HFFc6 (cell line): ENCODE measurements at regions not wholly inside any gene's neighbourhood (a gene's known extent, or its start where the extent isn't known, plus 50 kb on each side); places are given as distances from the start of the nearest gene placed in this dataset.

Experiments used
- DNase-seq: peaks from one replicate; pipeline ENCODE4 v3.0.0-alpha.2; 2018
- H3K27ac Mint-ChIP-seq: 2 replicates; pipeline ENCODE4 v1.8.0; 2020; ENCODE audit warnings: mild to moderate bottlenecking, mixed read lengths
- H3K27me3 Mint-ChIP-seq: 2 replicates; pipeline ENCODE4 v1.8.0; 2021; ENCODE audit warnings: mild to moderate bottlenecking, moderate library complexity, mixed read lengths; ENCODE audit not compliant: insufficient read depth
- H3K36me3 Mint-ChIP-seq: 2 replicates; pipeline ENCODE4 v1.8.0; 2021; ENCODE audit warnings: low read depth, mixed read lengths
- H3K4me1 Mint-ChIP-seq: 2 replicates; pipeline ENCODE4 v1.8.0; 2020; ENCODE audit warnings: low read depth, mixed read lengths
- H3K4me3 Mint-ChIP-seq: 2 replicates; pipeline ENCODE4 v1.8.0; 2020; ENCODE audit warnings: mild to moderate bottlenecking, moderate library complexity, mixed read lengths
- H3K9me3 Mint-ChIP-seq: 2 replicates; pipeline ENCODE4 v1.8.0; 2020; ENCODE audit warnings: mild to moderate bottlenecking, mixed read lengths
- CTCF ChIP-seq: fragments of 200-600 bp; sonication (generic); IDR thresholded peaks from 2 replicates; pipeline ENCODE4 v1.5.0; 2021; ENCODE audit warnings: antibody characterized with exemption, mild to moderate bottlenecking

GRCh38 chr14:101217080-101217463 is 313.6 kb upstream of the RTL1 start:
- no peak for TF ChIP-seq CTCF
- DNase-seq, result no peak
- Mint-ChIP-seq H3K27me3 (peaks cover 23% of the 10 kb centered on the region), H3K27ac (no peak overlapping the region), H3K36me3 (no peaks in the 10 kb centered on the region), H3K4me3 (no peak overlapping the region), H3K9me3 (peaks cover 6% of the 10 kb centered on the region), H3K4me1 (no peaks in the 10 kb centered on the region)

GRCh38 chr14:101217616-101218371 is 314.3 kb upstream of the RTL1 start:
- Mint-ChIP-seq H3K4me3 (no peak overlapping the region), H3K4me1 (no peaks in the 10 kb centered on the region), H3K36me3 (no peaks in the 10 kb centered on the region), H3K9me3 (peaks cover 4% of the 10 kb centered on the region; the same call in 1 of the 2 replicates), H3K27me3 (peaks cover 29% of the 10 kb centered on the region), H3K27ac (no peak overlapping the region)
- no peak for TF ChIP-seq CTCF
- DNase-seq, result no peak

GRCh38 chr14:101219896-101220703 is 316.6 kb upstream of the RTL1 start:
- no peak for DNase-seq
- Mint-ChIP-seq H3K36me3 (no peaks in the 10 kb centered on the region), H3K4me1 (no peaks in the 10 kb centered on the region), H3K4me3 (no peak overlapping the region), H3K27me3 (peaks cover 38% of the 10 kb centered on the region), H3K27ac (no peak overlapping the region), H3K9me3 (peaks cover 2% of the 10 kb centered on the region; the same call in 1 of the 2 replicates)
- no peak for TF ChIP-seq CTCF

- no peaks in the 10 kb centered on the region; the same call in 1 of the 2 replicates for H3K9me3 Mint-ChIP-seq
- no peak overlapping the region for H3K27ac Mint-ChIP-seq
- DNase-seq, result no peak
- no peak overlapping the region for H3K4me3 Mint-ChIP-seq
- TF ChIP-seq CTCF, result no peak
- H3K36me3 Mint-ChIP-seq, result no peaks in the 10 kb centered on the region
- peaks cover 38% of the 10 kb centered on the region for H3K27me3 Mint-ChIP-seq
- H3K4me1 Mint-ChIP-seq, result no peaks in the 10 kb centered on the region
Observed at GRCh38 chr14:101220921-101221510, 317.5 kb upstream of the RTL1 start.

- H3K4me1 Mint-ChIP-seq, result no peaks in the 10 kb centered on the region
- no peak for TF ChIP-seq CTCF
- no peak overlapping the region for H3K27ac Mint-ChIP-seq
- no peak for DNase-seq
- peaks cover 35% of the 10 kb centered on the region for H3K27me3 Mint-ChIP-seq
- no peaks in the 10 kb centered on the region; the same call in 1 of the 2 replicates for H3K9me3 Mint-ChIP-seq
- H3K4me3 Mint-ChIP-seq, result no peak overlapping the region
- H3K36me3 Mint-ChIP-seq, result no peaks in the 10 kb centered on the region
Observed at GRCh38 chr14:101221549-101222160, 318.1 kb upstream of the RTL1 start.
